SU-DHL-6 (cell line): ENCODE measurements at regions not wholly inside any gene's neighbourhood (a gene's known extent, or its start where the extent isn't known, plus 50 kb on each side); places are given as distances from the start of the nearest gene placed in this dataset.

ENCODE experiments used
- EZH2phosphoT487 ChIP-seq: fragments of 200-600 bp; sonication (generic), shearing (Covaris generic); conservative IDR thresholded peaks from 2 replicates; pipeline ENCODE4 v1.6.1; 2018; ENCODE audit warnings: mild to moderate bottlenecking, antibody characterized with exemption, low read length, moderate library complexity, mixed read lengths
- TF ChIP-seq, protein P1 (sequence below): fragments of 200-600 bp; sonication (generic); IDR thresholded peaks from one replicate; pipeline ENCODE4 v1.5.1; 2017; ENCODE audit warnings: antibody characterized with exemption, mild to moderate bottlenecking, low read length, moderate library complexity; ENCODE audit not compliant: insufficient read depth, poor library complexity, severe bottlenecking

DNA sequence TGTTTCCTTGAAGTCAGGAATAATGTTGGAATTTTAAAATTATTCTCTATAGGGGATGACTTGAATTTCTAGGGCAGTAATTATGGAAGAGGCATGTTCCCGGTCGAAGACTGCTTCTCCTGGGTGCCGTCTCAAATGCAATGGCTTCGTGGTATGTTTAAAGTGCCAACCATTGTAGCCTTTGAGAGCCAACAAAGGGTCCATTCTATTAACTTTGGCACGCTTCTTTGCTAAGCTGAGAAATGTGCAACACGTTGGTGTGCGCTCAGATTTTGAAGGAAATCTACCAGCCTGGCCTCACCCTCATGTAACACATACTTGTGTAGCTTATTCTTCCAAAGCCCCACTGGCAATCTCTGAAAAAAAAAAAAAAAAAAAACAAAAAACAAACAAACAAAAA lies 221.2 kb upstream of the ANKH start:
- TF ChIP-seq, protein P1, sequence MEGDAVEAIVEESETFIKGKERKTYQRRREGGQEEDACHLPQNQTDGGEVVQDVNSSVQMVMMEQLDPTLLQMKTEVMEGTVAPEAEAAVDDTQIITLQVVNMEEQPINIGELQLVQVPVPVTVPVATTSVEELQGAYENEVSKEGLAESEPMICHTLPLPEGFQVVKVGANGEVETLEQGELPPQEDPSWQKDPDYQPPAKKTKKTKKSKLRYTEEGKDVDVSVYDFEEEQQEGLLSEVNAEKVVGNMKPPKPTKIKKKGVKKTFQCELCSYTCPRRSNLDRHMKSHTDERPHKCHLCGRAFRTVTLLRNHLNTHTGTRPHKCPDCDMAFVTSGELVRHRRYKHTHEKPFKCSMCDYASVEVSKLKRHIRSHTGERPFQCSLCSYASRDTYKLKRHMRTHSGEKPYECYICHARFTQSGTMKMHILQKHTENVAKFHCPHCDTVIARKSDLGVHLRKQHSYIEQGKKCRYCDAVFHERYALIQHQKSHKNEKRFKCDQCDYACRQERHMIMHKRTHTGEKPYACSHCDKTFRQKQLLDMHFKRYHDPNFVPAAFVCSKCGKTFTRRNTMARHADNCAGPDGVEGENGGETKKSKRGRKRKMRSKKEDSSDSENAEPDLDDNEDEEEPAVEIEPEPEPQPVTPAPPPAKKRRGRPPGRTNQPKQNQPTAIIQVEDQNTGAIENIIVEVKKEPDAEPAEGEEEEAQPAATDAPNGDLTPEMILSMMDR: no peak
- TF ChIP-seq EZH2phosphoT487: no peak
